Liver (tissue), 8 donors: ENCODE measurements at regions not wholly inside any gene's neighbourhood (a gene's known extent, or its start where the extent isn't known, plus 50 kb on each side); places are given as distances from the start of the nearest gene placed in this dataset.

Experiments used
- DNase-seq: peaks from one replicate; pipeline ENCODE4 v3.0.0-alpha.2; 2017; ENCODE audit warnings: low spot score
- H3K27ac ChIP-seq, 2 donors: one replicate each; pipeline ENCODE4 v1.7.0; 2013; ENCODE audit warnings: inconsistent platforms in 2 of 2, low read length in 2 of 2, control low read depth in 1 of 2, low read depth in 1 of 2, mild to moderate bottlenecking in 1 of 2
- H3K27me3 ChIP-seq, 4 donors: one replicate each; pipeline versions ENCODE4 v1.6.1 to v1.7.0; 2013; ENCODE audit warnings: low read length in 3 of 4, inconsistent platforms in 1 of 4, mild to moderate bottlenecking in 1 of 4, moderate library complexity in 1 of 4; ENCODE audit not compliant: control insufficient read depth in 4 of 4, insufficient read depth in 4 of 4
- H3K36me3 ChIP-seq, 4 donors: one replicate each; pipeline versions ENCODE4 v1.6.1 to v1.7.0; 2013; ENCODE audit warnings: low read length in 3 of 4, mild to moderate bottlenecking in 3 of 4, low read depth in 1 of 4, moderate library complexity in 1 of 4; ENCODE audit not compliant: control insufficient read depth in 4 of 4, insufficient read depth in 3 of 4
- H3K4me1 ChIP-seq, 4 donors: one replicate each; pipeline versions ENCODE4 v1.6.1 to v1.7.0; 2013; ENCODE audit warnings: low read length in 3 of 4, mild to moderate bottlenecking in 3 of 4, moderate library complexity in 1 of 4; ENCODE audit not compliant: control insufficient read depth in 4 of 4, insufficient read depth in 4 of 4
- H3K4me3 ChIP-seq, 3 donors: one replicate each; pipeline versions ENCODE4 v1.6.1 to v1.7.0; 2013; ENCODE audit warnings: low read length in 3 of 3, control low read depth in 1 of 3, low read depth in 1 of 3, mild to moderate bottlenecking in 1 of 3
- H3K9ac ChIP-seq, 2 donors: one replicate each; pipeline ENCODE4 v1.7.0; 2013; ENCODE audit warnings: low read length in 2 of 2, mild to moderate bottlenecking in 2 of 2, moderate library complexity in 2 of 2, control low read depth in 1 of 2, low read depth in 1 of 2
- H3K9me3 ChIP-seq, 4 donors: one replicate each; pipeline versions ENCODE4 v1.6.1 to v1.7.0; 2013; ENCODE audit warnings: low read length in 3 of 4; ENCODE audit not compliant: control insufficient read depth in 4 of 4
- EGR1 ChIP-seq, 2 donors: IDR thresholded peaks; 2 replicates each; pipeline ENCODE4 v1.6.1; 2016 to 2018; ENCODE audit warnings: antibody characterized with exemption in 2 of 2, low read depth in 2 of 2
- FOXA1 ChIP-seq: IDR thresholded peaks from 2 replicates; pipeline ENCODE4 v1.6.1; 2016; ENCODE audit warnings: antibody characterized with exemption
- FOXA2 ChIP-seq: IDR thresholded peaks from 2 replicates; pipeline ENCODE4 v1.6.1; 2016; ENCODE audit warnings: antibody characterized with exemption
- GABPA ChIP-seq, 2 donors: IDR thresholded peaks in 1 of 2; conservative IDR thresholded peaks in 1 of 2; 2 replicates each; pipeline ENCODE4 v1.6.1; 2016; ENCODE audit warnings: antibody characterized with exemption in 2 of 2, mild to moderate bottlenecking in 1 of 2, moderate library complexity in 1 of 2
- HNF4A ChIP-seq, 2 donors: conservative IDR thresholded peaks; 2 replicates each; pipeline ENCODE4 v1.6.1; 2016; ENCODE audit warnings: antibody characterized with exemption in 2 of 2, mild to moderate bottlenecking in 2 of 2
- HNF4G ChIP-seq: IDR thresholded peaks from 2 replicates; pipeline ENCODE4 v1.6.1; 2016; ENCODE audit warnings: antibody characterized with exemption
- JUND ChIP-seq, 2 donors: IDR thresholded peaks; 2 replicates each; pipeline ENCODE4 v1.6.1; 2016; ENCODE audit warnings: antibody characterized with exemption in 2 of 2
- NR2F2 ChIP-seq: IDR thresholded peaks from 2 replicates; pipeline ENCODE4 v1.6.1; 2016; ENCODE audit warnings: antibody characterized with exemption
- RAD21 ChIP-seq, 2 donors: IDR thresholded peaks; 2 replicates each; pipeline ENCODE4 v1.6.1; 2016; ENCODE audit warnings: antibody characterized with exemption in 2 of 2, mild to moderate bottlenecking in 2 of 2
- RXRA ChIP-seq, 2 donors: IDR thresholded peaks; 2 replicates each; pipeline ENCODE4 v1.6.1; 2017 to 2018; ENCODE audit warnings: antibody characterized with exemption in 2 of 2, mild to moderate bottlenecking in 1 of 2
- SP1 ChIP-seq: IDR thresholded peaks from 2 replicates; pipeline ENCODE4 v1.6.1; 2018; ENCODE audit warnings: antibody characterized with exemption, mild to moderate bottlenecking
- TAF1 ChIP-seq: conservative IDR thresholded peaks from 2 replicates; pipeline ENCODE4 v1.6.1; 2016; ENCODE audit warnings: antibody characterized with exemption, mild to moderate bottlenecking
- YY1 ChIP-seq: IDR thresholded peaks from 2 replicates; pipeline ENCODE4 v1.6.1; 2016; ENCODE audit warnings: antibody characterized with exemption, mild to moderate bottlenecking
- ZBTB33 ChIP-seq: IDR thresholded peaks from 2 replicates; pipeline ENCODE4 v1.6.1; 2016; ENCODE audit warnings: antibody characterized with exemption
- WGBS: extraction: QIAGEN DNeasy Blood & Tissue Kit; methylation state at CpG from one replicate; pipeline ENCODE4 v1.1.7; 2013; 5-methylcytosine and 5-hydroxymethylcytosine counted together
- TF ChIP-seq, protein P1 (sequence below): IDR thresholded peaks from 2 replicates; pipeline ENCODE4 v1.6.1; 2016; ENCODE audit warnings: antibody characterized with exemption
- TF ChIP-seq, protein P2 (sequence below): IDR thresholded peaks from 2 replicates; pipeline ENCODE4 v1.6.1; 2016; ENCODE audit warnings: antibody characterized with exemption
- TF ChIP-seq, protein P3 (sequence below): fragments of 150-350 bp; IDR thresholded peaks from 2 replicates; pipeline ENCODE4 v1.5.1; 2017; ENCODE audit warnings: improper control_type of control experiment, low read depth, low read length; ENCODE audit not compliant: missing input control
- TF ChIP-seq, protein P4 (sequence below): IDR thresholded peaks from 2 replicates; pipeline ENCODE4 v1.6.1; 2016; ENCODE audit warnings: antibody characterized with exemption, mild to moderate bottlenecking
- donor health status: healthy.
- donor health status: healthy.
- donor health status: healthy.
- donor health status: healthy.
- donor health status: healthy.

GRCh38 chr2:240250985-240251847 lies 110.8 kb upstream of the OTOS start:
- Histone ChIP-seq H3K9me3 (no peaks in the 10 kb centered on the region), H3K36me3 (no peaks in the 10 kb centered on the region), H3K27me3 (no peaks in the 10 kb centered on the region), H3K4me3 (no peak overlapping the region), H3K9ac (peak overlapping the region in 1 of 2 donors; percentile 58), H3K4me1 (peaks cover 5 to 13% (median 11%) of the 10 kb centered on the region in 4 donors), H3K27ac (peak overlapping the region; percentile 48 to 72)
- DNase-seq = peak; percentile 64
- 27% methylated on average over 32 of the region's 32 CpGs for WGBS
- TF ChIP-seq, protein P1, sequence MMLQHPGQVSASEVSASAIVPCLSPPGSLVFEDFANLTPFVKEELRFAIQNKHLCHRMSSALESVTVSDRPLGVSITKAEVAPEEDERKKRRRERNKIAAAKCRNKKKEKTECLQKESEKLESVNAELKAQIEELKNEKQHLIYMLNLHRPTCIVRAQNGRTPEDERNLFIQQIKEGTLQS = peak; percentile 97
- peak; percentile 97 for TF ChIP-seq SP1
- TF ChIP-seq FOXA2 = no peak
- peak; percentile 92 to 98 for TF ChIP-seq EGR1 (IDR thresholded peaks at IDR 0.05; ENCODE audit: low read depth in 2 of 2)
- peak; percentile 97 for TF ChIP-seq RXRA (IDR thresholded peaks at IDR 0.05)
- TF ChIP-seq, protein P2, sequence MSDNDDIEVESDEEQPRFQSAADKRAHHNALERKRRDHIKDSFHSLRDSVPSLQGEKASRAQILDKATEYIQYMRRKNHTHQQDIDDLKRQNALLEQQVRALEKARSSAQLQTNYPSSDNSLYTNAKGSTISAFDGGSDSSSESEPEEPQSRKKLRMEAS = peak; percentile 87
- peak; percentile 100 for TF ChIP-seq NR2F2
- no peak for TF ChIP-seq FOXA1
- TF ChIP-seq GABPA (IDR thresholded peaks at IDR 0.05 in 1 of 2, conservative IDR thresholded peaks at IDR 0.05 in 1 of 2) = no peak
- TF ChIP-seq, protein P3, sequence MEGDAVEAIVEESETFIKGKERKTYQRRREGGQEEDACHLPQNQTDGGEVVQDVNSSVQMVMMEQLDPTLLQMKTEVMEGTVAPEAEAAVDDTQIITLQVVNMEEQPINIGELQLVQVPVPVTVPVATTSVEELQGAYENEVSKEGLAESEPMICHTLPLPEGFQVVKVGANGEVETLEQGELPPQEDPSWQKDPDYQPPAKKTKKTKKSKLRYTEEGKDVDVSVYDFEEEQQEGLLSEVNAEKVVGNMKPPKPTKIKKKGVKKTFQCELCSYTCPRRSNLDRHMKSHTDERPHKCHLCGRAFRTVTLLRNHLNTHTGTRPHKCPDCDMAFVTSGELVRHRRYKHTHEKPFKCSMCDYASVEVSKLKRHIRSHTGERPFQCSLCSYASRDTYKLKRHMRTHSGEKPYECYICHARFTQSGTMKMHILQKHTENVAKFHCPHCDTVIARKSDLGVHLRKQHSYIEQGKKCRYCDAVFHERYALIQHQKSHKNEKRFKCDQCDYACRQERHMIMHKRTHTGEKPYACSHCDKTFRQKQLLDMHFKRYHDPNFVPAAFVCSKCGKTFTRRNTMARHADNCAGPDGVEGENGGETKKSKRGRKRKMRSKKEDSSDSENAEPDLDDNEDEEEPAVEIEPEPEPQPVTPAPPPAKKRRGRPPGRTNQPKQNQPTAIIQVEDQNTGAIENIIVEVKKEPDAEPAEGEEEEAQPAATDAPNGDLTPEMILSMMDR = no peak
- TF ChIP-seq HNF4A (conservative IDR thresholded peaks at IDR 0.05) = peak; percentile 79 to 87
- TF ChIP-seq RAD21 (IDR thresholded peaks at IDR 0.05) = peak; percentile 17 to 58
- TF ChIP-seq YY1 = peak; percentile 72
- TF ChIP-seq, protein P4, sequence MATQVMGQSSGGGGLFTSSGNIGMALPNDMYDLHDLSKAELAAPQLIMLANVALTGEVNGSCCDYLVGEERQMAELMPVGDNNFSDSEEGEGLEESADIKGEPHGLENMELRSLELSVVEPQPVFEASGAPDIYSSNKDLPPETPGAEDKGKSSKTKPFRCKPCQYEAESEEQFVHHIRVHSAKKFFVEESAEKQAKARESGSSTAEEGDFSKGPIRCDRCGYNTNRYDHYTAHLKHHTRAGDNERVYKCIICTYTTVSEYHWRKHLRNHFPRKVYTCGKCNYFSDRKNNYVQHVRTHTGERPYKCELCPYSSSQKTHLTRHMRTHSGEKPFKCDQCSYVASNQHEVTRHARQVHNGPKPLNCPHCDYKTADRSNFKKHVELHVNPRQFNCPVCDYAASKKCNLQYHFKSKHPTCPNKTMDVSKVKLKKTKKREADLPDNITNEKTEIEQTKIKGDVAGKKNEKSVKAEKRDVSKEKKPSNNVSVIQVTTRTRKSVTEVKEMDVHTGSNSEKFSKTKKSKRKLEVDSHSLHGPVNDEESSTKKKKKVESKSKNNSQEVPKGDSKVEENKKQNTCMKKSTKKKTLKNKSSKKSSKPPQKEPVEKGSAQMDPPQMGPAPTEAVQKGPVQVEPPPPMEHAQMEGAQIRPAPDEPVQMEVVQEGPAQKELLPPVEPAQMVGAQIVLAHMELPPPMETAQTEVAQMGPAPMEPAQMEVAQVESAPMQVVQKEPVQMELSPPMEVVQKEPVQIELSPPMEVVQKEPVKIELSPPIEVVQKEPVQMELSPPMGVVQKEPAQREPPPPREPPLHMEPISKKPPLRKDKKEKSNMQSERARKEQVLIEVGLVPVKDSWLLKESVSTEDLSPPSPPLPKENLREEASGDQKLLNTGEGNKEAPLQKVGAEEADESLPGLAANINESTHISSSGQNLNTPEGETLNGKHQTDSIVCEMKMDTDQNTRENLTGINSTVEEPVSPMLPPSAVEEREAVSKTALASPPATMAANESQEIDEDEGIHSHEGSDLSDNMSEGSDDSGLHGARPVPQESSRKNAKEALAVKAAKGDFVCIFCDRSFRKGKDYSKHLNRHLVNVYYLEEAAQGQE = peak; percentile 59
- peak; percentile 45 for TF ChIP-seq HNF4G
- TF ChIP-seq JUND (IDR thresholded peaks at IDR 0.05) = peak; percentile 97 to 98
- TF ChIP-seq ZBTB33 = no peak
- no peak for TF ChIP-seq TAF1
